ENCODE measurements at regions not wholly inside any gene's neighbourhood (a gene's known extent, or its start where the extent isn't known, plus 50 kb on each side); places are given as distances from the start of the nearest gene placed in this dataset.

GRCh38 chr2:192809173-192809572 lies 614.4 kb upstream of the TMEFF2 start:
- TF ChIP-seq, protein P1, sequence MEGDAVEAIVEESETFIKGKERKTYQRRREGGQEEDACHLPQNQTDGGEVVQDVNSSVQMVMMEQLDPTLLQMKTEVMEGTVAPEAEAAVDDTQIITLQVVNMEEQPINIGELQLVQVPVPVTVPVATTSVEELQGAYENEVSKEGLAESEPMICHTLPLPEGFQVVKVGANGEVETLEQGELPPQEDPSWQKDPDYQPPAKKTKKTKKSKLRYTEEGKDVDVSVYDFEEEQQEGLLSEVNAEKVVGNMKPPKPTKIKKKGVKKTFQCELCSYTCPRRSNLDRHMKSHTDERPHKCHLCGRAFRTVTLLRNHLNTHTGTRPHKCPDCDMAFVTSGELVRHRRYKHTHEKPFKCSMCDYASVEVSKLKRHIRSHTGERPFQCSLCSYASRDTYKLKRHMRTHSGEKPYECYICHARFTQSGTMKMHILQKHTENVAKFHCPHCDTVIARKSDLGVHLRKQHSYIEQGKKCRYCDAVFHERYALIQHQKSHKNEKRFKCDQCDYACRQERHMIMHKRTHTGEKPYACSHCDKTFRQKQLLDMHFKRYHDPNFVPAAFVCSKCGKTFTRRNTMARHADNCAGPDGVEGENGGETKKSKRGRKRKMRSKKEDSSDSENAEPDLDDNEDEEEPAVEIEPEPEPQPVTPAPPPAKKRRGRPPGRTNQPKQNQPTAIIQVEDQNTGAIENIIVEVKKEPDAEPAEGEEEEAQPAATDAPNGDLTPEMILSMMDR (conservative IDR thresholded peaks at IDR 0.05; ENCODE audit: low read depth, low read length) = no peak
- TF ChIP-seq EZH2phosphoT487 (IDR thresholded peaks at IDR 0.05; ENCODE audit: borderline replicate concordance, low read length) (no peak), EZH2 (IDR thresholded peaks at IDR 0.05; ENCODE audit: low read length, unreplicated experiment) (no peak)
